Type B pancreatic cell (in vitro differentiated cells): ENCODE measurements at regions not wholly inside any gene's neighbourhood (a gene's known extent, or its start where the extent isn't known, plus 50 kb on each side); places are given as distances from the start of the nearest gene placed in this dataset.
A peak's percentile ranks its signal among the peaks of the same experiment; 100 is the strongest.
"Not testable (repeated sequence)": the region's sequence is repeated elsewhere in the genome, so short reads cannot be mapped to it uniquely, and the experiment has no call there.

Experiments used
- DNase-seq: peaks from one replicate; pipeline ENCODE4 v3.0.0; 2021; ENCODE audit warnings: mixed read lengths; ENCODE audit not compliant: unreplicated experiment; ENCODE audit errors: extremely low spot score
- H3K27ac Mint-ChIP-seq: 2 replicates; pipeline ENCODE4 v1.8.0; 2021; ENCODE audit warnings: mild to moderate bottlenecking, mixed read lengths
- H3K27me3 Mint-ChIP-seq: 2 replicates; pipeline ENCODE4 v1.8.0; 2021; ENCODE audit warnings: mixed read lengths
- H3K36me3 Mint-ChIP-seq: 2 replicates; pipeline ENCODE4 v1.8.0; 2021; ENCODE audit warnings: mixed read lengths
- H3K4me1 Mint-ChIP-seq: one replicate; pipeline ENCODE4 v1.8.0; 2021; ENCODE audit warnings: mixed read lengths; ENCODE audit not compliant: unreplicated experiment
- H3K4me3 Mint-ChIP-seq: 2 replicates; pipeline ENCODE4 v1.8.0; 2021; ENCODE audit warnings: mild to moderate bottlenecking, mixed read lengths
- H3K9me3 Mint-ChIP-seq: 2 replicates; pipeline ENCODE4 v1.8.0; 2021; ENCODE audit warnings: mixed read lengths
- CTCF ChIP-seq: fragments of 200-600 bp; sonication (generic); conservative IDR thresholded peaks from 2 replicates; pipeline ENCODE4 v1.5.0; 2021; ENCODE audit warnings: antibody characterized with exemption, mild to moderate bottlenecking

GRCh38 chr2:234898534-234899053 lies 53.2 kb upstream of the SH3BP4 start:
- H3K4me1 Mint-ChIP-seq: peaks cover 10% of the 10 kb centered on the region
- H3K4me3 Mint-ChIP-seq: no peak overlapping the region
- no peak for DNase-seq
- TF ChIP-seq CTCF: no peak
- no peak overlapping the region for H3K27ac Mint-ChIP-seq
- no peaks in the 10 kb centered on the region for H3K27me3 Mint-ChIP-seq
- no peaks in the 10 kb centered on the region for H3K36me3 Mint-ChIP-seq
- H3K9me3 Mint-ChIP-seq: peaks cover 9% of the 10 kb centered on the region

- DNase-seq, H3K27me3 Mint-ChIP-seq, H3K36me3 Mint-ChIP-seq, H3K9me3 Mint-ChIP-seq: not testable (repeated sequence)
- Mint-ChIP-seq H3K27ac (peak overlapping the region; percentile 58), H3K4me1 (peaks cover 15% of the 10 kb centered on the region), H3K4me3 (peak overlapping the region; percentile 72)
These were observed 63.4 kb upstream of the SH3BP4 start for GRCh38 chr2:234888442-234888841.

GRCh38 chr2:234887195-234887594 lies 64.6 kb upstream of the SH3BP4 start:
- H3K4me3 Mint-ChIP-seq: no peak overlapping the region
- H3K27me3 Mint-ChIP-seq: no peaks in the 10 kb centered on the region

GRCh38 chr2:234885886-234886285 lies 65.9 kb upstream of the SH3BP4 start:
- TF ChIP-seq CTCF: no peak
- Mint-ChIP-seq H3K27me3 (no peaks in the 10 kb centered on the region), H3K4me1 (peaks cover 34% of the 10 kb centered on the region), H3K4me3 (peak overlapping the region; percentile 4), H3K9me3 (no peaks in the 10 kb centered on the region), H3K36me3 (no peaks in the 10 kb centered on the region), H3K27ac (no peak overlapping the region)
- DNase-seq: no peak

More at GRCh38 chr2:234887195-234887594, 64.6 kb upstream of the SH3BP4 start:
- H3K36me3 Mint-ChIP-seq: no peaks in the 10 kb centered on the region
- no peaks in the 10 kb centered on the region for H3K9me3 Mint-ChIP-seq
- peaks cover 23% of the 10 kb centered on the region for H3K4me1 Mint-ChIP-seq
- no peak for TF ChIP-seq CTCF
- no peak overlapping the region for H3K27ac Mint-ChIP-seq
- peak; percentile 22 for DNase-seq

GRCh38 chr2:234885118-234885517 lies 66.7 kb upstream of the SH3BP4 start:
- H3K27me3 Mint-ChIP-seq: no peaks in the 10 kb centered on the region
- peak; percentile 36 for DNase-seq
- no peaks in the 10 kb centered on the region for H3K9me3 Mint-ChIP-seq
- TF ChIP-seq CTCF: no peak
- H3K4me1 Mint-ChIP-seq: peaks cover 39% of the 10 kb centered on the region
- H3K36me3 Mint-ChIP-seq: no peaks in the 10 kb centered on the region
- H3K4me3 Mint-ChIP-seq: no peak overlapping the region
- peak overlapping the region; percentile 34 for H3K27ac Mint-ChIP-seq

- Mint-ChIP-seq H3K36me3 (no peaks in the 10 kb centered on the region), H3K27ac (peak overlapping the region; percentile 34), H3K9me3 (no peaks in the 10 kb centered on the region), H3K4me3 (no peak overlapping the region), H3K27me3 (no peaks in the 10 kb centered on the region), H3K4me1 (peaks cover 39% of the 10 kb centered on the region)
- no peak for TF ChIP-seq CTCF
- DNase-seq: no peak
These were observed 67.2 kb upstream of the SH3BP4 start for GRCh38 chr2:234884591-234884990.
